Inflammatory macrophage treated with lipopolysaccharide for 4 hours (primary cell): ENCODE measurements at regions not wholly inside any gene's neighbourhood (a gene's known extent, or its start where the extent isn't known, plus 50 kb on each side); places are given as distances from the start of the nearest gene placed in this dataset.

Source experiments
- DNase-seq: peaks from one replicate; pipeline ENCODE4 v3.0.0-alpha.2; 2020

DNA sequence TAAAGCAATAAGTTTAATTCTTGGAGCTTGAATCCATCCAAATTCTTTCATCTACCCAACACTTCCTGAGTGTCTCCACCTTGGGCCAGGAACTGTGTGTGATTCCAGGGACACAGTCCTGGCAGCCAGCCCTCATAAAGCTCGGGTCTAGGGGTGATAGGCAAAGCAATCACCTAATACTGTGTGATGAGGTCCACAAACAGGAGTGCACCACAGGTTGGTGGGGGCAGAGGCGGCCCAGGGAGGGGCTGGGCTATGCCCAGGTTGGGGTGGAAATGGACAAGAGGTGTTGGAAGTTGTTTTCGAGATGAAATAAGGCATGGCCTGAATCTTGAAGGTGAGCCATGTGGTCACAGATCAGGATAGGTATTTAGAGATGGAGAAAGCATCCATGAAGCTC, 133.9 kb upstream of the PTCH1 start:
- no peak for DNase-seq

DNA sequence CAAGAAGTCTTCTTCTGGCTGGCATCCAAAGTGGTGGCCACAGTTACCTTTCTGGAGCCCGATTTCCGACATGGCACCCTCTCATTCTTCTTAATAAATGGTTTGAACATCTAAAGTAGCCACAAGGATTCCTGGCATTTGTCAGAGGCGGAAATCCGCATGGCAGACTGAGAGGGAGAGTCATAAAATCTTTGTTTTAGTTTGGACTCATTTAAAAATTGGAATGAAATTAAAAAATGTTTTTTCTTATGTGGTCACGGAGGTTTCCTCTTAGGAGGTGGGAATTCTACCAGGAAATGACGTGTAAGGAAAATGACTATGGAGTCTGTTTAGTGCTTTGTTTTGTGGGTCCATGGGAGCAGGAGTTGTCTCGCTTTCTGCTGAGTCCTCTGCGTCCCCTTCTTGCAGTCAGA, 133.0 kb upstream of the PTCH1 start:
- DNase-seq, result no peak

DNA sequence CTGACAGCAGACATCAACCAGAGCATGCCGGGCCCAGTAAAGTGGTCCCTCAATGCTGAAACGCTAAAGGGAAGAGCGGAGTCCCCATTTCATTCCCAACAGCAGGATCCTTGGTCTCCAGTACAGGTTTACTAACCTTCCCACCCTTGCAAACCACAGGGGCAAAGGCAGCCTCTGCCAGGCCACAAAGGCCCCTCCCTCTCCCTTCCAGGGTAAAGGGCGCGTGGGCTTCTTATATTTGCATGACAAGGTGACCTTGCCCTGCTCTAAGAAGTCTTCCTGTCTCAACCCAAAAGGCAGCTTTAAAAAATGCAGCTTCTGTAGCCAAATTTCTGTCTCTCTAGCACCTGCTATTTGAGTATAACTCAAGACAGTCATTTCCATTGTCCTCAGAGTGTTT, 131.5 kb upstream of the PTCH1 start:
- DNase-seq, result no peak

DNA sequence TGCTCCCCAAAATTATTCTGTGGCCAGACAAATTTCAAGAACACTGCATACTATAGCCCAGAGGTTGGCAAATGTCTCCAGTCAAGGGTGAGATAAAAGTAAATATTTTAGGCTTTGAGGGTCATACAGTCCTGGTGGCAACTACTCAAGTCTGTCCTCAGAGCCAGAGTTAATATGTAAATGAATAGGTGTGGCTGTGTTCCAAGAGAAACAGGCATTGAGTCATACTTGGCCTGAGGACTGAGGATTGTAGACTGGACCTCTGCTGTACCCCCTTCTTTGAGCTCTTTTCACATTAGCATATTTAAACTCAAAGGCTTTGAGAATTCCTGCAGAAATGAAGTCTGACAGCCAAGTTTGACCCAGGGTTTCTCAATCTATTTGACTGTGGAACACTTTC, 129.2 kb upstream of the PTCH1 start:
- no peak for DNase-seq

DNA sequence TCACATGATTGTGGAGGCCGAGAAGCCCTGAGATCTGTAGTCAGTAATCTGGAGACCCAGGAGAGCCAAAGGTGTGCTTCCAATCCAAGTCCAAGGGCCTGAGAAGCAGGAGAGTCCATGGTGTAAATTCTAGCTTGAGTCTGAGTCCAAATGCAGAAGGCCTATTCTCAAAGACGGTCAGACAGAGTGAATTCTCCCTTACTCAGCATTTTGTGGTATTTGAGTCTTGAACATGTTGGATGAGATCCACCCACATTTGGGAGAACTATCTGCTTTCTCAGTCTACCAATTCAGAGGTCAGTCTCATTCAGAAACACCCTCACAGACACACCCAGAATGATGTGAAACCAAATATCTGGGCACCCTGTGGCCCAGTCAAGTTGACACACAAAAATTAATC, 128.8 kb upstream of the PTCH1 start:
- no peak for DNase-seq

DNA sequence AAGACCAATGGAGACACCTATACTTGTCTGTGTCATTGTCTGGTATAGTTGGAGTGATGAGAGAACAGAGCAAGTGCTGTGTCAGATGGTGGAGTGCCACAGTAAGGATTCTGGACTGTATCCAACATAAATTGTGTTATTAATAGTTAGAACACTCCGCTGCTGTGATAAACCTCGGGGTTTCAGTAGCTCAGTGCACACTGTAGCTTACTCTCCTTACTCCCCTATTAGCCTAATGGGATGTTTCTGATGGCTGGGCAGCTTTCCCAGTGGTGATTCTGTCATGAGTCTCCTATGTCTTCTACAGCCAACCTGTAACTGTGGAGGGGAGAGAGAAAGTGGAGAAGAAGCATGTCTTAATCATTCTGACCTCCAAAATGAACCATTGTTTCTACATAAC, 127.6 kb upstream of the PTCH1 start:
- no peak for DNase-seq

DNA sequence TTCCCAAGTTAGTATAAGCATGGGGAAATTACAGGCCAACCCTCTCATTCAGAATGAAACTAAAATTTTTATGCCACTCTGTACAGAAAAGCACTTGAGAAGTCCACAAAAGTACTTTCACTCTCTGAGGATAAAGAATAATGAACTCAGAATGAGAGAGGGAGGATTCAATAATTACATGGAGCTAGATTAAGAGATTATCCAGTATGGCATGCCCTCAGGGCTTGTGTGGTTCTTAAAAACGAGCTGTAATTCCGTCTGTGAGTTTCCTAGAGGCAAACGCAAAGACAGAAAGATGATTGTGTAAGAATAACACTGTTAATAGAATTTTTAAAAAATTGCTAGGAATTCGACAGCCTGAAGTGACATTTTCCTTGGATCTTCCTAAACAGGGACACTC, 126.8 kb upstream of the PTCH1 start:
- no peak for DNase-seq

DNA sequence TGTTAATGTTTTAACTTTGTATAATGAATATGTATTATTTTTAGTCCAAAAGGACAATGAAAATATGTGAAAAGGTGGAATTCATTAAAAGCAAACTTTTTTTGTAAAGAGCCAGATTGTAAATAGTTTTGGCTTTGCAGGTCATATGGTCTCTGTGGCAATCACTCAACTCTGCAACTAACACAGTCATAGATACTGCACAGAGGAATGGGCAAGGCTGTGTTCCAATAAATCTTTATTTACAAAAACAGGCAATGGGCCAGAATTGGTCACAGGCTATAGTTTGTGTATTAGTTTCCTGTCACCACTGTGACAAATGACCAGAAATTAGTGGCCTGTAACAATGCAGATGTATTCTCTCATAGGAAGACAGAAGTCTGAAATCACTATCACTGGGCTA, 125.4 kb upstream of the PTCH1 start:
- DNase-seq, result no peak

DNA sequence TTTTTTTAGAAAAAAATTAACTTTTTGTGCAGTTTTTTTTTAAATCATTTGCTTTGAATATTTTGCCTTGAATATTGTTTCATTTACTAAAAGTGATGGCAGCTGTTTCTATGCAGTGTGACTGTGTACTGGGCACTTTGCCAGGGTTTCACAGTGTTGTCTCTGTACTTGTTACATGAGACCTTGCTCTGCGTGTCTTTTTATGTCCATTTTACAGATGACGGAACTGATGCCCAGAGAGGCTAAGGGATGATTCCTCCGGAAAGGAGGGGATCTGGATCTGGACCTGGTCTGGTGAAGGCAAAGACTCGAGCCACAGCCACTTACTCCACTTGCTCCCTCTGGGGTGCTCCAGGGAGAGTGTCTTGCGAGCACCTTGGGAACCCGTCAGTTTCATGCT, 124.8 kb upstream of the PTCH1 start:
- no peak for DNase-seq

DNA sequence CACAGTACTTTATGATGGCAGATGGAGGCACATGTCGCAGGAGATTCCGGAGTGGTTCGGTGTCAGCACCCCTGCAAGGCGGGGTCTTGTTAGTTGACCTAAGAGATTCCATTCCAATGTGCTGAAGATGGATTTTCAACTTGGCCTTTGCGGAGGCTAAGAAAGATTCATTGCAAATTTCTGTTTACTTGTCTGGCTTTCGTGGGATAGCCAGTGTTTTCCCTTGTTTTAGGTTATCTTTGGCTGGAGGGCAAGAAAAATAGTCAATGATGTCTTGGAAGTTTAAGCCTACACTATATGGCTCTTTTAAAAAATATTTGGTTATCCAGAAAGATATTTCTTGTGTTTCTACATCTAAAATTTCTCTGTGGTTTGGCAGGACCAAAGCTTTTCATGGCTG, 123.6 kb upstream of the PTCH1 start:
- DNase-seq, result no peak

DNA sequence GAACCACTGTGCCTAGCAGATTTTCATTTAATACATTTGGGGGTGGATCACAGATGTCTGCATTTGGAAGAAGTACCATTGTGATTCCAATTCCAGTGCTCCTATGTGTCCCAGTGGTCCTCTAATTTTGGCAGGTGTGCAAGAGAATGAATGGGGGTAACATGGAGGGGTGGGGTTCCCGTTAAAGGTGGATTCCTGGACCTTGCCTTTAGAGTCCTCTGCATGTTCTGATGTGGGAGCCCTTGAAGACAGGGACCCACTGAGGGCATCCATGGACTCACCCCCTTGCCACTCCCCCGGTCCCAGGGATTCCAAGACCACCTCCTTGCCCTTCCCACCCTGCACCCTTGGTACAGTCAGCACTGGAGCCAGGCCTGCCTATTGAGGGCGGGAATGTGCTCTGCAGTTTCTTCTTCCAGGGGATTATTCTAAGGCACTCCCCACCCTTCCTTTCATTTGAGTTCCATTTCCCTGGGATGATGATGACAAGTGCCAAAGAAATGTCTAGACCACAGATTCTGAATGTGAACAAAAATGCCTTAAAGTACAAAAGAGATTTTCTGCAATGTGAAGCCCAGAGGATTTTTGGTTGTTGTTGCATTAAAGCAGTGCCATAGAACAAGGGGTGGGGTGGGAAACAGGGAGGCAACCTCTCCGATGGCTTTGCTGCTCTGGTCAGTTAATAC, 119.4 kb upstream of the PTCH1 start:
- DNase-seq, result no peak

DNA sequence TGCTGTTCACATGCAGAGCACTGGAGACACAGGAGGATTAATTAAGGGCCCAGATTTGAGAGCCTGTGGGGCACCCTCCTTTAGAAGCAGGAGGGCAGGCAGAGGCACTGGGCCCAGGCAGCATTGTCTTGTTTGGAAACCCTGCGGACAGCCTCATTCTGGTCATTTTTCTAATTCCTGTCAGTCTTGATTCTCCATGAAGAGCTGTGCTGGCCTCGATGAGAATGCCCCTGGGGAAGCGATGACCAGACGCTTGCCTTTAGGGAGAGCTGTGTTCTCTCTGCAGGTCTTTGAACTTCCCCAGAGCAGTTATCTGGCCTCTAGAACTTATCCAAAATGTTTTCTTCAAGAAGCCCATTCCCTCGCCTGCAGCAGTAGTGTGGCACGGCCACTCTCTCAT, 117.8 kb upstream of the PTCH1 start:
- no peak for DNase-seq

DNA sequence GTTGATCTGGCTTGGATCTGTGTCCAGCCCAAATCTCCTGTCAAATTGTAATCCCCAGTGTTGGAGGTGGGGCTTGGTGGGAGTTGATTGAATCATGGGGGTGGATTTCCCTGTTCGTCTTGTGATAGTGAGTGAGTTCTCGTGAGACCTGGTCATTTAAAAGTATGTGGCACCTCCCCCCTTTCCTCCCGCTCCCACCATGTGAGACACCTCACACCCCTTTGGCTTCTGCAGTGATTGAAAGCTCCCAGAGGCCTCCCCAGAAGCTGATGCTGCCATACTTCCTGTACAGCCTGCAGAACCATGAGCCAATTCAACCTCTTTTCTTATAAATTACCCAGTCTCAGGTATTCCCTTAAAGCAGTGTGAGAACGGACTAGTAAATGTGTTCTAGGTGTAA, 117.3 kb upstream of the PTCH1 start:
- DNase-seq, result no peak

DNA sequence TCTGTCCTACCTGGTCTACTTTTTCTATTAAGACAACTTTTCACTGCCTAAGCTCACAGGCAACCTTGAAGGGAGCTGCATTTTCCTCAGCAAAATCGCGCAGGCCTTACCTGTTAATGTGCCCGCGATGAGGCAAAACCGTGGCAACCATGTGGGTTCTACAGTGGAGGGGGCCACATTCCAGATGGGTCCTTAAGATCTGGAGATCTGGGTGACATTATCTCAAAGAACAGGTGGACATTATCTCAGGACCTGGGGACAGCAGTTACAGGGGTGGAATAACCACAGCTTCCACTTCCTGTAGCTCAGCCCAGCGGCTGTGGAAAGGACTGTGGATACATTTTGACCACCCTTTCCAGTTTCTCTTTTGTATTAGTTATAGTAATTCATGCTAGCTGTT, 112.8 kb upstream of the PTCH1 start:
- DNase-seq, result no peak

DNA sequence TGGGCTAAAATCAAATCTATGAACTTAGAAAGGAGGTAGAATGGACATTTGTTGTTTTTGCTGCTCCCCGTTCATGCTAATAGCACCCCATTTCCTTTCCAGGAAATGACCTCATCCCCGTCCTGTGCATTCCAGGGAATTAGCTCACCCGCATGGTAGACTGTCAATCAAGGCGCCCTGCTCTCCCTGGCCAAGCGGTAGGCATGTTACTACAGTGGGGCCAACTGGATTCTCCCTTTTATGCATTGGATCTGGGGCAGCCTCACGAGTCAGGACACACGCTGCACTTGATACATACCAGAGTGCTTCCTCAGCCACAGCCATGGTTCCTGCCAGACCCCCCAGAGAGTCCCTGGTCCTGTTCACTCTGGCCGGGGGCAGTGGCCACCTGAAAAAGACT, 111.0 kb upstream of the PTCH1 start:
- DNase-seq, result no peak

DNA sequence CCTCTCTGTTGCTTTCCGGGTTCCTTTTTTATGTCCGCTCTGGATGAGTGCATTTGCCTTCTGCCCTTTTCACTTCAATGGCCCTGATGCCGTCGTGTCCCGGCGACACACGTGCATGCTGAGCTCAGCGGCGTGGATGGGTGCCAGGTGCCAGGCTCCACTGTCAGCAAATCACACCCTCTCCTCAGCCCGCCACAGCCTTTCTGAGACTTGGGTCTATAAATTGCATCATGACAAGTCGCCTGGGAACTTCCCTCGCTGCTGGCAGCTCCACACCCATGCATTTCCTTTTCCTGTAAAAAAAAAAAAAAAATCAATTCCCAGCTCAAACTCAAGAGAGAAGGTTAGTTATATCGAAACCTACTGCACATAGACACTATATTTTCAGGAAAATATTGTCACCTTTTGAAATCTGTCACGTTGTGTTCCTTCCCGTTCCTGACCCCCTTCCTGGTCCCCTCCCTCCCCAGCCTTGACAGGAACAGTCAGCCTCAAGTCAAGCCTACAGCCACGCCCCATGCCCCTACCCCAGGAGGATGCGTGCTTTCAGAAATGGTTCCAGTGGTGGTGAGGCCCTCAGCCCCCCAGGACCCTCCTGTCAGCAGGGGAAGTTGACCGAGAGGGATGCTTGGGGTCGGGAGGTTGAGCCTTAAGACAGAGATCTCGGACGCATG, 110.3 kb upstream of the PTCH1 start:
- DNase-seq, result peak; percentile 44

DNA sequence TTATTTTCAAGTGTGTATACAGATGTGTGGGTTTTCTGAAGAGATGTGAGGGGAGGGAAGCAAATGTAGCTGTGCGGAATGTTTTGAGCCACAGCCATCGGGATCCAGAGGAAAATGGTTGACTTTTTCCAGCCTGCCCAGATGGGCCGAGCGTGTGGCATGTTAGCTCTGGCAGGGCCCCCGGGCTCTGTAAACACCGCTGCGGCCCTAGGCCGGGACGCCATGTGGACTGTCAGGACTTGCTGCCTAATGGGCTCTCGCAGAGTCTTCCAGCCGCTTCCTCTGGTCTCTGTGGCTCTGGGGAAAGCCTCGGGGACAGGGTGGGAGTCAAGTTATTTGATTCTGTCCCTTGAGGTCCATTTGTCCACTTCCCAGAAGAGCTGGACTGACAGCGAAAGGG, 109.6 kb upstream of the PTCH1 start:
- DNase-seq, result no peak

DNA sequence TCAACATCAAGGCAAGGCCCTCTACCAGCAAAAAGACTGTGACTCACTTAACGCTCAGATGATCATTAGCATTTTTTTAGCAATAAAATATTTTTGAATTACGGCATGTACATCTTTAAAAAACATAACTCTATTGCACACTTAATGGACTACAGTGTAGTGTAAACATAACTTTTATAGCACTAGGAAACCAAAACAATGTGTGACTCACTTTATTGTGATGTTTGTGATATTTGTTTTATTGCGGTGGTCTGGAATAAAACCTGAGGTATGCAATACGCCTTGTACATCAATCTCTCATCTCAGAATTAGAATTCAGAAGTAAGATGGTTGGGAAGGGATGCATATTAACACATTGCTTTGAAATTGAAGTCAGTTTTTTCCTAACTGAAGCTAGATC, 106.9 kb upstream of the PTCH1 start:
- no peak for DNase-seq

DNA sequence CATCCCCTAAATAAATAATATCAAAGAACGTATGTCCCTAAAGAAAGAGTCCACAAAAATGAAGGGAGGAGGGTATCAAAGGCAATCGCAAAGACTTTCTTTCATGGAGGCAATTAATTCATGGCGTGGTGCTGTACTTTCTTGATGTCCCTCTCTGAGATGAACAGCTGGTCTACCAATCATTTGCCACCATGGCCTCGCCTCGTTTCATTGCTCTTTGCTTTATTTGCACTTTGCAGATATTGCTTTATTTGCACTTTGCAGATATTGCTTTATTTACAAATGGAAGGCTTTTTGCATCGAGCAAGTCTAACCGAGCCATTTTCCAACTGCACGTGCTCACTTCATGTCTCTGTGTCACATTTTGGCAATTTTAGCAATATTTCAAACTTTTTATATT, 104.0 kb upstream of the PTCH1 start:
- no peak for DNase-seq

DNA sequence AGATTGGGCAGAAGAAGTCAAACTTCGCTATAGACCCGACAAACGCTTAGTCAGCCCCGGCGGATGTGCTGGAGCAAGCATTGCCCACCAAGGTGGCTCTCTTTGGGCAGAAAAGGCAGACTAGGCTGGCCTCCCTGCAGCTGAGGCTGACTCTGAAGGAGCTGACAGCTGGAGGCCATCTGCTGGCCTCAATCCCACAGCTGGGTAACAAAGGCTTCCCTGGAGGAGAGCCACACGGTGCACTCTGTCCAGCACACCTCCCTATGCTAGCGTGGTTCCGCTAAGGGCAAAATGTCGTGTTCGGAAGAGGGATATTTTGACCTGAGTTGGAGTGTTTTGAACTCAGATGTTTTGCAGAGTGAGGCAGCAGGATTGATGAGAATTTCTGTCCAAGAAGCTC, 103.5 kb upstream of the PTCH1 start:
- no peak for DNase-seq

DNA sequence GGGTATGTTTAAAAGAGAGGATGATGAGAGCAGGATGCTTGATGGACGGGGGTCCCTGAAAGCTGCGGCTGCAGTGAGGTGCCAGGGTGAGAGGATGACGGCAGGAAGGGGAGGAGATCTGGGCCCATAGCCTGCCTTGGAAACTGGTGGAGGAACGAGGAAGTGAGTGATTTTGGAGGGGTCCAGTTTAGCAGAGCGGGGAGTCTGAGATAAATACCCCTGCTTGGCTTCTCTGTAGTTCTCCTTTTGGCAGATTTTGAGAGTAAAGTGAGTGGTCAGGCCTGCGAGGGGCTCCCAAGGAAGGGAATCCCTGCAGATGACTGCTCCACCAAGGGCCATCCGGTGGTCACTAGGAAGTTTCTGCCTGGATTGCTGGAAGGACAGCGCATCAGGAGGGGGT, 98.5 kb upstream of the PTCH1 start:
- DNase-seq, result no peak

DNA sequence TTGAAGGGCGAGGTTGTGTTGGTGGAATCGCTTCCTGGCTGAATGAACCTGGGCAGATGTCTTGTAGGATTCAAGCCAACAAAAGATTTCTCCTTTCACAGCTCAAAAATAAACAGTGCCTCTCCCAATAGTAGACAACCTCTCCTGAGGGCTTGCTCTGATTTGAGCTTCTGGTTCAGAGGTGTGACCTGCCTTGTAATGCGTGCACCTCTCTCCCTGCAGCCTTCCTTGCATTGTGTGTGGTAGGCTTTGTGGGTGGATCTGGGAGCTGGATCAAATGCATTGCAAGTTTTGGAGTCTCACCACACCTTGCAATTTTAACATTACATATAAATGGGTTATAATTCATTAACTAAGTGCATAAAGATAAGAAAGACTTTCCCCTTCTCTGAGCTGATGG, 96.9 kb upstream of the PTCH1 start:
- DNase-seq, result no peak

DNA sequence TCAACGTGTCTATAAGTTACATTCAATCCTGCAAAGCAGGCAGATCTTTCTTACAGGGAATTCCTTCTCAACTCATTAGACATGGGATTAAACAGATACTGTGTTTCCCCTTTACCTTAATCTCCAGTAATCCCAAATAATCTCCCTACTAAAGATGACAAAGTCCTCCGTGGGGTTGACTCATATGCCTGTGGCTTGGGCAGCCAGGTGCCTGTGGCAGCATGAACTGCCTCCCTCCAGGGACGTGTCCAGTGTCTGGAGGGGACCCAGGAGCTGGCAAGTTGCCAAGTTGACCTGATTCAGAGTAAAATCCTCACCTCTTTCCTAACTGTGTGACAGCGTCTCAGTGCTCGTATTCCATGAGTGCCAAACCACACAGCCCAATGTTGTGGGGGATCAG, 94.6 kb upstream of the PTCH1 start:
- DNase-seq, result no peak

DNA sequence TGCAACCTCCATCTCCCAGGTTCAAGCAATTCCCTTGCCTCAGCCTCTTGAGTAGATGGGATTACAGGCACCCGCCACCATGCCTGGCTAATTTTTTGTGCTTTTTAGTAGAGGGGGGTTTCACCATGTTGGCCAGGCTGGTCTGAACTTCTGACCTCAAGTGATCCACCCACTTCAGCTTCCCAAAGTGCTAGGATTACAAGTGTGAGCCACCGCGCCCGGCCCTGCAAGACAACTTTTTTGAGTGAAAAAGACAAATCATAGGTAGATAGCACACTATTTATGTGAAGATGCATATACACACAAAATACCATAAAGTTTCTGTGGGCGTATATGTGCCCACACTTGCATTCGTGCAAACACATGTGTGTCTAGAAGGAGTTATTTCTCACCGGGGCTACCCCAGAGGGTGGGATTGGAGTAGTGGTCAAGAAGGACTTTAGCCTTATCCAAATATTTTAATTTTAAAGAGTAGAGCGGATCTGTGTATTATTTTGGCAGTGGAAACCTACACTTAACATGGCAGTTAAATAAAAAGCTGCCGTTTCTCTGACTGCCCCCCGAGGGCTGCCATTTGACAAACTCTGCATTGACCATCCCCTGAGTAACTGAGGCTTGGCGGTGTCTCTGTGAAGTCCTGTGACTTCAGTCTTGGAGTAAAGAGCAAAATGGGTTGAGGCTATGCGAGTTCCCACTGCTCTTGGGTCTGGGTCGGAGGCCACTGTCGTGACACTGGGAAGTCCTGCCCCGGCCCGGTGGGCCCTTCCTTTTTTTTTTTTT, 93.4 kb upstream of the PTCH1 start:
- DNase-seq, result no peak
